GM12878 (cell line): ENCODE measurements at regions not wholly inside any gene's neighbourhood (a gene's known extent, or its start where the extent isn't known, plus 50 kb on each side); places are given as distances from the start of the nearest gene placed in this dataset.

Experiments used
- ATAC-seq: fragments of 200-7000 bp; cut with Tn5 transposase; 3 replicates; pipeline ENCODE4 v1.9.1; 2020; ENCODE audit warnings: mild to moderate bottlenecking, moderate library complexity
- BruUV-seq: library from RNA; stranded (reverse); fragments of 400-500 nt; replicated peaks from 2 replicates; lab custom pipeline; 2021; lab: Mats Ljungman, UMichigan
- CTCF ChIA-PET: fragments of 300-600 bp; sonication (Branson Sonifier 250); formaldehyde crosslinking; extraction: SDS; loops from one replicate; lab custom pipeline; 2021; ENCODE audit warnings: inconsistent platforms; lab: Yijun Ruan, JAX
- POLR2A ChIA-PET: fragments of 350-600 bp; formaldehyde crosslinking; extraction: SDS; loops from one replicate; lab custom pipeline; 2021; ENCODE audit warnings: inconsistent platforms; lab: Charles Lee
- RAD21 ChIA-PET: fragments of 300-600 bp; sonication (Branson Sonifier 250); formaldehyde crosslinking; loops from one replicate; lab custom pipeline; 2023; ENCODE audit warnings: antibody characterized with exemption; ENCODE audit not compliant: unreplicated experiment; lab: Charles Lee
- SMC1A ChIA-PET: fragments of 300-600 bp; sonication (Branson Sonifier 250); formaldehyde crosslinking; loops from one replicate; lab custom pipeline; 2023; ENCODE audit not compliant: unreplicated experiment, uncharacterized antibody; lab: Charles Lee
- DNase-seq: peaks from one replicate; pipeline ENCODE4 v3.0.0-alpha.2; 2011; ENCODE audit warnings: low read depth, low spot score
- FAIRE-seq: peaks from 3 replicates; lab custom pipeline; 2011; peaks lifted over from hg19 to GRCh38; lab: Jason Lieb, UNC
- H2AFZ ChIP-seq: 2 replicates; pipeline ENCODE4 v1.6.0; 2011; ENCODE audit warnings: low read depth, low read length, control low read depth; ENCODE audit not compliant: control insufficient read depth
- H3K27ac ChIP-seq: 2 replicates; pipeline ENCODE4 v1.5.1; 2011; ENCODE audit warnings: control low read depth; ENCODE audit not compliant: control insufficient read depth, insufficient read depth
- H3K27me3 ChIP-seq, 2 experiments: replicated peaks in 1 of 2; 2 replicates each; pipeline versions ENCODE4 v1.6.0 to v1.6.1; 2011; ENCODE audit warnings: low read length in 1 of 2; ENCODE audit not compliant: control insufficient read depth in 2 of 2, insufficient read depth in 2 of 2
- H3K36me3 ChIP-seq, 2 experiments: 2 replicates each; pipeline ENCODE4 v1.5.1; 2011; ENCODE audit warnings: low read length in 1 of 2; ENCODE audit not compliant: control insufficient read depth in 2 of 2, insufficient read depth in 2 of 2
- H3K4me1 ChIP-seq: 2 replicates; pipeline ENCODE4 v1.6.1; 2011; ENCODE audit warnings: mild to moderate bottlenecking, low read length, moderate library complexity, mixed read lengths; ENCODE audit not compliant: control insufficient read depth, insufficient read depth
- H3K4me2 ChIP-seq: 2 replicates; pipeline ENCODE4 v1.6.0; 2011; ENCODE audit warnings: control low read depth; ENCODE audit not compliant: control insufficient read depth, insufficient read depth
- H3K4me3 ChIP-seq: fragments of 200-600 bp; sonication (generic); 2 replicates; pipeline ENCODE4 v1.5.1; 2016
- H3K79me2 ChIP-seq: 2 replicates; pipeline ENCODE4 v1.6.0; 2011; ENCODE audit warnings: low read length; ENCODE audit not compliant: control insufficient read depth, insufficient read depth
- H3K9ac ChIP-seq: 2 replicates; pipeline ENCODE4 v1.8.0; 2011; ENCODE audit warnings: low read length, control low read depth, mixed read lengths; ENCODE audit not compliant: control insufficient read depth, insufficient read depth
- H3K9me3 ChIP-seq: replicated peaks from 3 replicates; pipeline ENCODE4 v1.5.1; 2011; ENCODE audit warnings: mild to moderate bottlenecking, low read length; ENCODE audit not compliant: control insufficient read depth, insufficient read depth
- H4K20me1 ChIP-seq: 2 replicates; pipeline ENCODE4 v1.6.0; 2011; ENCODE audit not compliant: control insufficient read depth, insufficient read depth
- BRCA1 ChIP-seq: IDR thresholded peaks from 2 replicates; pipeline ENCODE4 v1.6.1; 2011; ENCODE audit warnings: low read depth, low read length, improper control_type of control experiment
- CBX5 ChIP-seq: sonication (generic); IDR thresholded peaks from 2 replicates; pipeline ENCODE4 v1.6.1; 2016; ENCODE audit warnings: low read depth, moderate library complexity, mild to moderate bottlenecking, inconsistent platforms
- E2F4 ChIP-seq: IDR thresholded peaks from 2 replicates; pipeline ENCODE4 v1.6.1; 2012; ENCODE audit warnings: low read depth, low read length, improper control_type of control experiment
- E4F1 ChIP-seq: fragments of 450-650 bp; IDR thresholded peaks from 2 replicates; pipeline ENCODE4 v1.6.1; 2018; ENCODE audit warnings: borderline replicate concordance, mild to moderate bottlenecking; ENCODE audit not compliant: partially characterized antibody
- FOXK2 ChIP-seq: fragments of 450-650 bp; IDR thresholded peaks from 2 replicates; pipeline ENCODE4 v1.6.1; 2017; ENCODE audit warnings: mild to moderate bottlenecking, moderate library complexity
- HSF1 ChIP-seq: fragments of 150-350 bp; IDR thresholded peaks from 2 replicates; pipeline ENCODE4 v1.6.1; 2014; ENCODE audit warnings: mild to moderate bottlenecking, low read depth, low read length
- IKZF1 ChIP-seq: fragments of 450-650 bp; conservative IDR thresholded peaks from 2 replicates; pipeline ENCODE4 v1.6.1; 2017; ENCODE audit warnings: antibody characterized with exemption, mild to moderate bottlenecking
- POLR2AphosphoS5 ChIP-seq: IDR thresholded peaks from 2 replicates; pipeline ENCODE4 v1.6.1; 2011; ENCODE audit warnings: mild to moderate bottlenecking, low read length, inconsistent platforms
- POU2F2 ChIP-seq: IDR thresholded peaks from 3 replicates; pipeline ENCODE4 v1.6.1; 2011; ENCODE audit warnings: low read depth, mild to moderate bottlenecking, low read length, borderline replicate concordance
- RB1 ChIP-seq: fragments of 450-650 bp; formaldehyde crosslinking; IDR thresholded peaks from 2 replicates; pipeline ENCODE4 v1.6.1; 2017; ENCODE audit warnings: mild to moderate bottlenecking, borderline replicate concordance
- RELA ChIP-seq: fragments of 450-650 bp; IDR thresholded peaks from 2 replicates; pipeline ENCODE4 v1.8.0; 2014; ENCODE audit warnings: borderline replicate concordance; ENCODE audit not compliant: partially characterized antibody
- RUNX3 ChIP-seq: IDR thresholded peaks from 2 replicates; pipeline ENCODE4 v1.6.1; 2012; ENCODE audit warnings: low read length, inconsistent platforms
- ZNF687 ChIP-seq: fragments of 450-650 bp; IDR thresholded peaks from 2 replicates; pipeline ENCODE4 v1.6.1; 2017; ENCODE audit warnings: mild to moderate bottlenecking, moderate library complexity
- WGBS: methylation state at CpG from one replicate; pipeline ENCODE4 v1.1.6; 2016; ENCODE audit warnings: low lambda C conversion rate; ENCODE audit not compliant: insufficient replicate concordance, insufficient coverage; ENCODE audit errors: missing lambda C conversion rate; 5-methylcytosine and 5-hydroxymethylcytosine counted together
- in situ Hi-C: fragments of 300-500 bp; cut with MboI; formaldehyde crosslinking; loops from 9 replicates; pipeline ENCODE4 v1.14.3; 2018; ENCODE audit warnings: mixed read lengths
- intact Hi-C: fragments of 100-400 bp; cut with micrococcal nuclease; formaldehyde crosslinking; loops from one replicate; pipeline ENCODE4 v1.14.2; 2022; ENCODE audit not compliant: unreplicated experiment

- no peak for TF ChIP-seq BRCA1
- TF ChIP-seq E4F1 = no peak
- no peak for TF ChIP-seq HSF1
- no peak for TF ChIP-seq RUNX3
These were observed 488.4 kb upstream of the ADGRL2 start (continued) for GRCh38 chr1:81312272-81312754.

- Histone ChIP-seq H3K4me2 (no peak overlapping the region), H3K9me3 (no peaks in the 10 kb centered on the region), H4K20me1 (no peaks in the 10 kb centered on the region), H3K27ac (no peak overlapping the region), H3K27me3 (peaks cover 0 to 3% of the 10 kb centered on the region in 2 experiments; a peak in 1 of 4 replicates), H3K9ac (no peak overlapping the region), H2AFZ (no peak overlapping the region), H3K36me3 (no peaks in the 10 kb centered on the region), H3K79me2 (no peaks in the 10 kb centered on the region), H3K4me3 (no peak overlapping the region), H3K4me1 (no peaks in the 10 kb centered on the region)
- RAD21 ChIA-PET = no interaction called here
- in situ Hi-C loops = no loop called here
- POLR2A ChIA-PET = no interaction called here
- intact Hi-C loops = no loop called here
- FAIRE-seq (no peak), DNase-seq (no peak), ATAC-seq (no peak)
- CTCF ChIA-PET = no interaction called here
- WGBS = 20% methylated on average over 1 of the region's 1 CpG
- SMC1A ChIA-PET = no interaction called here
- BruUV-seq = no TSS peak
- TF ChIP-seq E2F4 (no peak), POLR2AphosphoS5 (no peak), IKZF1 (no peak), RUNX3 (no peak), POU2F2 (no peak), ZNF687 (no peak), RELA (no peak), CBX5 (no peak), FOXK2 (no peak), RB1 (no peak)
These were observed 490.5 kb upstream of the ADGRL2 start for GRCh38 chr1:81310250-81310649.
